Mucosa of descending colon (tissue), 3 donors: ENCODE measurements at regions not wholly inside any gene's neighbourhood (a gene's known extent, or its start where the extent isn't known, plus 50 kb on each side); places are given as distances from the start of the nearest gene placed in this dataset.

ENCODE experiments used
- ATAC-seq: fragments of 200-7000 bp; cut with Tn5 transposase; one replicate; pipeline ENCODE4 v1.9.1; 2020; ENCODE audit warnings: mild to moderate bottlenecking, moderate library complexity
- DNase-seq, 3 donors: peaks; one replicate each; pipeline ENCODE4 v3.0.0-alpha.2; 2020
- H3K36me3 ChIP-seq: fragments of 200-600 bp; one replicate; pipeline ENCODE4 v1.8.0; 2021; ENCODE audit warnings: low read depth, mild to moderate bottlenecking
- H3K4me1 ChIP-seq: fragments of 200-600 bp; one replicate; pipeline ENCODE4 v1.8.0; 2021; ENCODE audit warnings: low read depth, mild to moderate bottlenecking
- H3K4me3 ChIP-seq: fragments of 200-600 bp; one replicate; pipeline ENCODE4 v1.8.0; 2021; ENCODE audit warnings: mild to moderate bottlenecking
- H3K9me3 ChIP-seq: fragments of 200-600 bp; one replicate; pipeline ENCODE4 v1.8.0; 2021; ENCODE audit warnings: mild to moderate bottlenecking
- intact Hi-C, 2 donors: fragments of 100-400 bp; cut with DNase I in 1 of 2; cut with micrococcal nuclease in 1 of 2; formaldehyde crosslinking; loops; one replicate each; pipeline versions ENCODE4 v1.11.0 to v1.11.1; 2022; cut with DNase I, micrococcal nuclease
- TF ChIP-seq, protein P1 (sequence below): fragments of 200-600 bp; IDR thresholded peaks from one replicate; pipeline ENCODE4 v1.8.0; 2022; ENCODE audit warnings: antibody characterized with exemption, mild to moderate bottlenecking
- donor health status: DM: no; HTN: no; CAD: no; lungs with moderate emphysema.
- donor health status: DM: no; HTN: no; CAD: no.
- donor health status: DM: no; HTN: yes; CAD: no.

GRCh38 chr10:6871128-6871527, 291.1 kb upstream of the PRKCQ start:
- H3K9me3 ChIP-seq = no peaks in the 10 kb centered on the region
- DNase-seq (peak in 1 of 3 donors; percentile 2), ATAC-seq (no peak)
- no peaks in the 10 kb centered on the region for H3K4me1 ChIP-seq
- H3K36me3 ChIP-seq = no peaks in the 10 kb centered on the region
- intact Hi-C loops = no loop called here
- no peak overlapping the region for H3K4me3 ChIP-seq
- TF ChIP-seq, protein P1, sequence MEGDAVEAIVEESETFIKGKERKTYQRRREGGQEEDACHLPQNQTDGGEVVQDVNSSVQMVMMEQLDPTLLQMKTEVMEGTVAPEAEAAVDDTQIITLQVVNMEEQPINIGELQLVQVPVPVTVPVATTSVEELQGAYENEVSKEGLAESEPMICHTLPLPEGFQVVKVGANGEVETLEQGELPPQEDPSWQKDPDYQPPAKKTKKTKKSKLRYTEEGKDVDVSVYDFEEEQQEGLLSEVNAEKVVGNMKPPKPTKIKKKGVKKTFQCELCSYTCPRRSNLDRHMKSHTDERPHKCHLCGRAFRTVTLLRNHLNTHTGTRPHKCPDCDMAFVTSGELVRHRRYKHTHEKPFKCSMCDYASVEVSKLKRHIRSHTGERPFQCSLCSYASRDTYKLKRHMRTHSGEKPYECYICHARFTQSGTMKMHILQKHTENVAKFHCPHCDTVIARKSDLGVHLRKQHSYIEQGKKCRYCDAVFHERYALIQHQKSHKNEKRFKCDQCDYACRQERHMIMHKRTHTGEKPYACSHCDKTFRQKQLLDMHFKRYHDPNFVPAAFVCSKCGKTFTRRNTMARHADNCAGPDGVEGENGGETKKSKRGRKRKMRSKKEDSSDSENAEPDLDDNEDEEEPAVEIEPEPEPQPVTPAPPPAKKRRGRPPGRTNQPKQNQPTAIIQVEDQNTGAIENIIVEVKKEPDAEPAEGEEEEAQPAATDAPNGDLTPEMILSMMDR = no peak

DNA sequence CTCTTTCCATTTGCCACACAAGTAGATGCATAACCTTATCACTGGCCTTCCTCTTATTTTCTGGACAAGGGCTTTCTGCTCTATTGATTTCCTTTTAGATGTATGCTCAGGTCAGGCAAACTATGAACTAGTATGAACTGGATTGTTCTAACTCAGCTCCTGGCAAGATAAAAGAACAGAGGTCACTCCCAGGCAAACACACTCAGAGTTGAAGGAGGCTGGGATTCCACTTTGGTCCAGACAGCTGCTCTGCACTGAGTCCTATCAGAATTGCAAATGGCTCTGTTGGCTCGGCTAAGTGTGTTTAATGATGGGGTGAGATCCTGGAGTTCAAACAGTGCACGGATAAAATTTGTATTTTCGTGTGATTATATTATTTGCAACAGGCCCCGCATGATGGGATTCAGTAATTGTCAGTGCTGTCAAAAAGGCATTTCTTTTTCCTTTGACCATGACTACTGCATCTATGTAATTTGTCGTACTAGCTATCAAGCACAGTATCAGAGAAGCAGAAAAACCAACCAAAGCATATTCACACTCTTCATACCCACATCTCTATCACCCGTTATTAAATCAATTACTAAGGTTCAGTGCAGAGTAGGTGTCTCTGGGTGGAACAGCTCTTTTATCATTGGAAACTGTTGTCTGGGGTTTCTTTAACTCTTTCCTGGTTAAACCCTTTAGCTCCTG, 288.1 kb upstream of the PRKCQ start:
- no peak for ATAC-seq
- Histone ChIP-seq H3K36me3 (no peaks in the 10 kb centered on the region), H3K9me3 (no peaks in the 10 kb centered on the region), H3K4me1 (no peaks in the 10 kb centered on the region), H3K4me3 (no peak overlapping the region)
- TF ChIP-seq, protein P1 = no peak
- DNase-seq = no peak
- intact Hi-C loops = no loop called here

DNA sequence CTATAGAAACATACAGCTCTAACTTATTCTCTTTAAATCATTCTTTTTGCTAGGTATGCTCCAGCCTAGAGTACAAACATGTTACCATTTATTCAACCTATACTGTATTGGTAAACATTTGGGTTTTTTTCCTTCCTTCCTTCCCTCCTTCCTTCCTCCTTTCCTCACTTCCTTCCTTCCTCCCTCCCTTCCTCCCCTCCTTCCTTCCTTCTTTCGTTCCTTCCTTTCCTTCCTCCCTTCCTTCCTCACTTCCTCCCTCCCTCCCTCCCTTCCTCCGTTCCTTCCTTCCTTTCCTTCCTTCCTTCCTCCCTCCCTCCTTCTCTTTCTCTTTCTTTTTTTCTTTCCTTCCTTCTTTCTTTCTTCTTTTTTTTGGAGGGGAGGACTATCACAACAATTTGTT, 286.7 kb upstream of the PRKCQ start:
- intact Hi-C loops = no loop called here

DNA sequence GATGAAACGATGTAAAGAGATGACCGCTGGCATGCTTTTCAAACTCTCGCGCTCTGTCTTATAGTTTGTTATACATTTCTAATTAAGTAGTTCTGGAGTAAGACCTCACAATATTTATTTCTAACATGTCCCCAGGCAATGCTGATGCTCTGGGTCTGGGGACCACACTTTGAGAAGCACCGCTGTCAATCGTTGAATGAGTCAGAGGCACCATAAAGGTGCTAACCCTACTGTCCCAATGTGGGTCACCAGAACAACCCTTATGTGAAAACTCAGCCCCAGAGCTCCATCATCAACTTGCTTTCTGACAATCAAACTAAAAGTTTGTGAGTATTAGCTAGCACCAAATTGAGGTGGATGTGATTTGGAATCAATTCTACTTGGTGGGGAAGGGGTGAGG, 284.1 kb upstream of the PRKCQ start:
- Histone ChIP-seq H3K36me3 (no peaks in the 10 kb centered on the region), H3K4me3 (no peak overlapping the region), H3K4me1 (no peaks in the 10 kb centered on the region), H3K9me3 (peaks cover 5% of the 10 kb centered on the region)
- intact Hi-C loops = no loop called here
- TF ChIP-seq, protein P1 = no peak
- DNase-seq (no peak), ATAC-seq (no peak)

More for the DNA sequence above, 286.7 kb upstream of the PRKCQ start:
- Histone ChIP-seq H3K36me3 (no peaks in the 10 kb centered on the region), H3K9me3 (peaks cover 4% of the 10 kb centered on the region), H3K4me1 (no peaks in the 10 kb centered on the region), H3K4me3 (no peak overlapping the region)
- TF ChIP-seq, protein P1 = no peak
- no peak for DNase-seq
- ATAC-seq = no peak

- no peaks in the 10 kb centered on the region for H3K4me1 ChIP-seq
- H3K9me3 ChIP-seq = peaks cover 5% of the 10 kb centered on the region
- intact Hi-C loops = no loop called here
- H3K4me3 ChIP-seq = no peak overlapping the region
- DNase-seq = no peak
- H3K36me3 ChIP-seq = no peaks in the 10 kb centered on the region
- ATAC-seq = no peak
- TF ChIP-seq, protein P1 = no peak
Observed at GRCh38 chr10:6863381-6863780, 283.3 kb upstream of the PRKCQ start.

- H3K4me1 ChIP-seq = no peaks in the 10 kb centered on the region
- H3K4me3 ChIP-seq = no peak overlapping the region
- no peaks in the 10 kb centered on the region for H3K36me3 ChIP-seq
- no peaks in the 10 kb centered on the region for H3K9me3 ChIP-seq
- intact Hi-C loops = no loop called here
- TF ChIP-seq, protein P1 = no peak
- DNase-seq (no peak), ATAC-seq (no peak)
Observed at GRCh38 chr10:6850452-6850851, 270.4 kb upstream of the PRKCQ start.
